SU-DHL-6 (cell line): ENCODE measurements at regions not wholly inside any gene's neighbourhood (a gene's known extent, or its start where the extent isn't known, plus 50 kb on each side); places are given as distances from the start of the nearest gene placed in this dataset.

Source experiments
- CTCF ChIP-seq: fragments of 200-600 bp; sonication (generic); IDR thresholded peaks from one replicate; pipeline ENCODE4 v1.5.1; 2017; ENCODE audit warnings: antibody characterized with exemption, mild to moderate bottlenecking, low read length, moderate library complexity; ENCODE audit not compliant: insufficient read depth, poor library complexity, severe bottlenecking
- EZH2phosphoT487 ChIP-seq: fragments of 200-600 bp; sonication (generic), shearing (Covaris generic); conservative IDR thresholded peaks from 2 replicates; pipeline ENCODE4 v1.6.1; 2018; ENCODE audit warnings: mild to moderate bottlenecking, antibody characterized with exemption, low read length, moderate library complexity, mixed read lengths

GRCh38 chr21:20023193-20023592 lies 975.0 kb upstream of the NCAM2 start:
- no peak for TF ChIP-seq CTCF
- TF ChIP-seq EZH2phosphoT487, result no peak
